Caco-2 (cell line): ENCODE measurements at regions not wholly inside any gene's neighbourhood (a gene's known extent, or its start where the extent isn't known, plus 50 kb on each side); places are given as distances from the start of the nearest gene placed in this dataset.

Source experiments
- BruUV-seq: library from RNA; stranded (reverse); fragments of 400-500 nt; replicated peaks from 2 replicates; lab custom pipeline; 2021; lab: Mats Ljungman, UMichigan
- CTCF ChIA-PET: fragments of 300-600 bp; sonication (Branson Sonifier 250); formaldehyde crosslinking; loops from one replicate; lab custom pipeline; 2022; ENCODE audit warnings: antibody characterized with exemption; lab: Charles Lee
- POLR2A ChIA-PET: fragments of 300-600 bp; sonication (Branson Sonifier 250); formaldehyde crosslinking; loops from one replicate; lab custom pipeline; 2022; ENCODE audit warnings: antibody characterized with exemption; lab: Charles Lee
- DNase-seq, 2 experiments: peaks; one replicate each; pipeline versions ENCODE4 v3.0.0 to v3.0.0-alpha.2; 2020 to 2022
- H3K27me3 ChIP-seq: replicated peaks from 2 replicates; pipeline ENCODE4 v1.6.0; 2011; ENCODE audit warnings: low read length; ENCODE audit not compliant: control insufficient read depth, insufficient read depth
- H3K36me3 ChIP-seq: 2 replicates; pipeline ENCODE4 v1.5.1; 2011; ENCODE audit warnings: low read length; ENCODE audit not compliant: control insufficient read depth, insufficient read depth
- H3K4me1 ChIP-seq: fragments of 250-450 bp; sonication (Bioruptor Pico); 2 replicates; pipeline ENCODE4 v1.5.1; 2020; ENCODE audit warnings: mild to moderate bottlenecking
- H3K4me3 ChIP-seq: 2 replicates; pipeline ENCODE4 v1.5.1; 2011; ENCODE audit warnings: low read depth, mild to moderate bottlenecking, control low read depth, low read length
- H3K9me3 ChIP-seq: fragments of 250-450 bp; sonication (Bioruptor Pico); 2 replicates; pipeline ENCODE4 v1.5.1; 2020; ENCODE audit warnings: mild to moderate bottlenecking, moderate library complexity
- H3K27ac Mint-ChIP-seq: one replicate; pipeline ENCODE4 v1.8.0; 2022; ENCODE audit warnings: mixed read lengths; ENCODE audit not compliant: unreplicated experiment
- H3K27me3 Mint-ChIP-seq: one replicate; pipeline ENCODE4 v1.8.0; 2022; ENCODE audit warnings: mixed read lengths; ENCODE audit not compliant: insufficient read depth, unreplicated experiment
- H3K36me3 Mint-ChIP-seq: one replicate; pipeline ENCODE4 v1.8.0; 2022; ENCODE audit warnings: mild to moderate bottlenecking, mixed read lengths; ENCODE audit not compliant: insufficient read depth, unreplicated experiment
- H3K4me1 Mint-ChIP-seq: one replicate; pipeline ENCODE4 v1.8.0; 2022; ENCODE audit warnings: low read depth, mixed read lengths; ENCODE audit not compliant: unreplicated experiment
- H3K4me3 Mint-ChIP-seq: one replicate; pipeline ENCODE4 v1.8.0; 2022; ENCODE audit warnings: mild to moderate bottlenecking, moderate library complexity, mixed read lengths; ENCODE audit not compliant: unreplicated experiment
- H3K9me3 Mint-ChIP-seq: one replicate; pipeline ENCODE4 v1.8.0; 2022; ENCODE audit warnings: mixed read lengths; ENCODE audit not compliant: unreplicated experiment
- CTCF ChIP-seq, 2 experiments: fragments of 200-600 bp in 1 of 2; IDR thresholded peaks; 1 replicate in 1 of 2; 2 replicates in 1 of 2; pipeline versions ENCODE4 v1.5.1 to v1.8.0; 2011 to 2022; ENCODE audit warnings: antibody characterized with exemption in 1 of 2, control low read depth in 1 of 2, inconsistent platforms in 1 of 2, low read depth in 1 of 2, low read length in 1 of 2, mild to moderate bottlenecking in 1 of 2, moderate library complexity in 1 of 2; ENCODE audit not compliant: insufficient read depth in 1 of 2, severe bottlenecking in 1 of 2, unreplicated experiment in 1 of 2
- intact Hi-C: fragments of 100-400 bp; cut with micrococcal nuclease; formaldehyde crosslinking; loops from one replicate; pipeline ENCODE4 v1.10.0; 2022; ENCODE audit not compliant: unreplicated experiment

GRCh38 chr5:6915574-6915973 is 202.3 kb downstream of the TENT4A start:
- CTCF ChIA-PET: no interaction called here
- H3K36me3 ChIP-seq: no peaks in the 10 kb centered on the region
- Mint-ChIP-seq H3K27me3 (peaks cover 15% of the 10 kb centered on the region), H3K4me3 (no peak overlapping the region), H3K36me3 (no peaks in the 10 kb centered on the region), H3K9me3 (no peaks in the 10 kb centered on the region), H3K4me1 (no peaks in the 10 kb centered on the region), H3K27ac (no peak overlapping the region)
- intact Hi-C loops: no loop called here
- BruUV-seq: no TSS peak
- H3K27me3 ChIP-seq: no peaks in the 10 kb centered on the region
- TF ChIP-seq CTCF (IDR thresholded peaks at IDR 0.05; ENCODE audit: insufficient read depth in 1 of 2, low read depth in 1 of 2, low read length in 1 of 2, severe bottlenecking in 1 of 2, unreplicated experiment in 1 of 2): no peak
- H3K4me3 ChIP-seq: no peak overlapping the region
- DNase-seq: no peak
- H3K9me3 ChIP-seq: no peaks in the 10 kb centered on the region
- no peaks in the 10 kb centered on the region for H3K4me1 ChIP-seq
- POLR2A ChIA-PET: no interaction called here

DNA sequence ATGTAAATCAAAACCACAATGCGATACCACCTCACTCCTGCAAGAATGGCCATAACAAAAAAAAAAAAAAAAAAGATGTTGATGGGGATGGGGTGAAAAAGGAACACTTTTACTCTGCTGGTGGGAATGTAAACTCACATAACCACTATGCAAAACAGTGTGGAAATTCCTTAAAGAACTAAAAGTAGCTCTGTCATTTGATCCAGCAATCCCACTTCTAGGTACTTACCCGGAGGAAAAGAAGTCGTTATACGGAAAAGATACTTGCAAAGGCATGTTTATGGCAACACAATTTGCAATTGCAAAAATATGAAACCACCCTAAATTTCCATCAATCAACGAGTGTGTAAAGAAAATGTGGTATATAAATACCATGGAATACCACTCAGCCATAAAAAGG is 205.0 kb downstream of the TENT4A start:
- no peaks in the 10 kb centered on the region for H3K36me3 ChIP-seq
- H3K4me3 ChIP-seq: no peak overlapping the region
- Mint-ChIP-seq H3K4me3 (no peak overlapping the region), H3K36me3 (no peaks in the 10 kb centered on the region), H3K4me1 (no peaks in the 10 kb centered on the region), H3K9me3 (no peaks in the 10 kb centered on the region), H3K27me3 (peaks cover 10% of the 10 kb centered on the region), H3K27ac (no peak overlapping the region)
- intact Hi-C loops: no loop called here
- H3K9me3 ChIP-seq: no peaks in the 10 kb centered on the region
- ChIA-PET CTCF (no interaction called here), POLR2A (no interaction called here)
- no peaks in the 10 kb centered on the region for H3K4me1 ChIP-seq
- no TSS peak for BruUV-seq
- no peak for DNase-seq
- H3K27me3 ChIP-seq: no peaks in the 10 kb centered on the region
- no peak for TF ChIP-seq CTCF (IDR thresholded peaks at IDR 0.05; ENCODE audit: insufficient read depth in 1 of 2, low read depth in 1 of 2, low read length in 1 of 2, severe bottlenecking in 1 of 2, unreplicated experiment in 1 of 2)

DNA sequence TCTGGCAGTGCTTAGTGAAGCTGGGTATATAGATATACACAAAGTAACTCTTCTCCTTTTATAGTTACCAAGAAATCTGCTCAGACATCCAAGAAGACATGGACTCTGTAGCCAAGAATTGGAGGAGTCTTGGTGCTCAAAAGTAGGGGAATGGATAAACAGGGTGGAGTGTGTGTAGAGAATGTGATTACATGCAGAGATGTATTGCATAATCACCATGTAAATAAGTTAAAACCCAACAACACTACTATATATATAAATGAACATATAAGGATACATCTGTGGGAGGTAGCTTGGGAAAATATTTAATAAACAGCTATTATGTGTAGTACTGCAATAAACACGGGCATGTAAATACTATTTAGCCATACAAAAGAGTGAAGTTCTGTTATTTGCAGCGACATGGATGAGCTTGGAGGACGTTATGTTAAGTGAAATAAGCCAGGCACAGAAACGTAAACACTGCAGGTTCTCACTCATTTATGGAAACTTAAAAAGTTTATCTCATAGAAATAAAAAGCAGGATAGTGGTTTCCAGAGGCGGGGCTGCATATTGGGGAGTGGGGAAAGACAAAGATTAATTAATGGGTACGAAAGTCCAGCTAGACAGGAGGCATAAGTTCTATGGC is 207.5 kb downstream of the TENT4A start:
- intact Hi-C loops: no loop called here
- BruUV-seq: no TSS peak
- no peak overlapping the region for H3K27ac Mint-ChIP-seq

More for the DNA sequence above, 207.5 kb downstream of the TENT4A start:
- no peaks in the 10 kb centered on the region for H3K4me1 ChIP-seq
- no peaks in the 10 kb centered on the region for H3K9me3 ChIP-seq
- no peak overlapping the region for H3K4me3 ChIP-seq
- POLR2A ChIA-PET: no interaction called here
- DNase-seq: no peak
- CTCF ChIA-PET: no interaction called here
- no peak overlapping the region for H3K4me3 Mint-ChIP-seq
- H3K36me3 Mint-ChIP-seq: no peaks in the 10 kb centered on the region
- peaks cover 10% of the 10 kb centered on the region for H3K27me3 Mint-ChIP-seq
- no peaks in the 10 kb centered on the region for H3K27me3 ChIP-seq
- no peaks in the 10 kb centered on the region for H3K4me1 Mint-ChIP-seq
- TF ChIP-seq CTCF (IDR thresholded peaks at IDR 0.05; ENCODE audit: insufficient read depth in 1 of 2, low read depth in 1 of 2, low read length in 1 of 2, severe bottlenecking in 1 of 2, unreplicated experiment in 1 of 2): no peak
- no peaks in the 10 kb centered on the region for H3K36me3 ChIP-seq
- no peaks in the 10 kb centered on the region for H3K9me3 Mint-ChIP-seq
